Keratinocyte (primary cell): ENCODE measurements at regions not wholly inside any gene's neighbourhood (a gene's known extent, or its start where the extent isn't known, plus 50 kb on each side); places are given as distances from the start of the nearest gene placed in this dataset.

Source experiments
- DNase-seq: peaks from one replicate; pipeline ENCODE4 v3.0.0-alpha.2; 2011; ENCODE audit warnings: low read depth, missing footprints, low spot score
- FAIRE-seq: peaks from 2 replicates; lab custom pipeline; 2011; peaks lifted over from hg19 to GRCh38; lab: Jason Lieb, UNC
- H2AFZ ChIP-seq: 2 replicates; pipeline ENCODE4 v1.6.0; 2012; ENCODE audit warnings: low read length, control low read depth, inconsistent platforms; ENCODE audit not compliant: control insufficient read depth
- H3K27ac ChIP-seq: 2 replicates; pipeline ENCODE4 v1.5.1; 2011; ENCODE audit warnings: low read length; ENCODE audit not compliant: control insufficient read depth, insufficient read depth
- H3K27me3 ChIP-seq: 3 replicates; pipeline ENCODE4 v1.6.0; 2011; ENCODE audit warnings: low read length; ENCODE audit not compliant: control insufficient read depth, insufficient read depth; ENCODE audit errors: extremely low read depth
- H3K36me3 ChIP-seq, 2 experiments: 2 replicates in 1 of 2; 3 replicates in 1 of 2; pipeline ENCODE4 v1.5.1; 2011; ENCODE audit warnings: low read length in 2 of 2, mild to moderate bottlenecking in 1 of 2; ENCODE audit not compliant: control insufficient read depth in 2 of 2, insufficient read depth in 2 of 2; ENCODE audit errors: extremely low read depth in 1 of 2
- H3K4me1 ChIP-seq: 3 replicates; pipeline ENCODE4 v1.5.1; 2011; ENCODE audit warnings: low read length; ENCODE audit not compliant: control insufficient read depth, insufficient read depth; ENCODE audit errors: extremely low read depth
- H3K4me2 ChIP-seq: 3 replicates; pipeline ENCODE4 v1.6.0; 2011; ENCODE audit warnings: low read depth, low read length; ENCODE audit not compliant: control insufficient read depth, insufficient read depth; ENCODE audit errors: extremely low read depth
- H3K4me3 ChIP-seq, 3 experiments: fragments of 200-600 bp in 1 of 3; sonication (generic) in 1 of 3; 2 replicates in 2 of 3; 3 replicates in 1 of 3; pipeline ENCODE4 v1.5.1; 2011 to 2016; ENCODE audit warnings: low read length in 3 of 3, mild to moderate bottlenecking in 3 of 3, control low read depth in 2 of 3, inconsistent platforms in 1 of 3, low read depth in 1 of 3, mixed read lengths in 1 of 3, mixed run types in 1 of 3, moderate library complexity in 1 of 3; ENCODE audit not compliant: control insufficient read depth in 2 of 3, insufficient read depth in 2 of 3; ENCODE audit errors: extremely low read depth in 1 of 3
- H3K79me2 ChIP-seq: 2 replicates; pipeline ENCODE4 v1.6.0; 2012; ENCODE audit warnings: low read length; ENCODE audit not compliant: control insufficient read depth, insufficient read depth
- H3K9ac ChIP-seq: 3 replicates; pipeline ENCODE4 v1.6.0; 2011; ENCODE audit warnings: low read length; ENCODE audit not compliant: control insufficient read depth, insufficient read depth; ENCODE audit errors: extremely low read depth
- H3K9me1 ChIP-seq: 3 replicates; pipeline ENCODE4 v1.6.0; 2011; ENCODE audit warnings: low read length; ENCODE audit not compliant: control insufficient read depth, insufficient read depth; ENCODE audit errors: extremely low read depth
- H3K9me3 ChIP-seq: 2 replicates; pipeline ENCODE4 v1.5.1; 2012; ENCODE audit warnings: low read depth, low read length; ENCODE audit not compliant: control insufficient read depth
- H4K20me1 ChIP-seq: 3 replicates; pipeline ENCODE4 v1.6.0; 2011; ENCODE audit warnings: low read length; ENCODE audit not compliant: control insufficient read depth, insufficient read depth; ENCODE audit errors: extremely low read depth
- CTCF ChIP-seq, 3 experiments: IDR thresholded peaks in 1 of 3; conservative IDR thresholded peaks in 1 of 3; optimal IDR thresholded peaks in 1 of 3; 2 replicates in 2 of 3; 3 replicates in 1 of 3; pipeline versions ENCODE3 to v1.5.1; 2011; ENCODE audit warnings: low read length in 3 of 3, mild to moderate bottlenecking in 3 of 3, moderate library complexity in 2 of 3, control low read depth in 1 of 3, inconsistent platforms in 1 of 3; ENCODE audit not compliant: insufficient read depth in 2 of 3; ENCODE audit errors: extremely low read depth in 1 of 3
- EZH2 ChIP-seq: IDR thresholded peaks from one replicate; pipeline ENCODE4 v1.6.1; 2012; ENCODE audit warnings: inconsistent platforms, mild to moderate bottlenecking, low read length, moderate library complexity
- dilution Hi-C: fragments of 300-500 bp; cut with MboI; formaldehyde crosslinking; loops from one replicate; pipeline ENCODE4 v1.7.0; 2020; ENCODE audit warnings: low sequenced_read_pairs; ENCODE audit not compliant: extremely low pct_ligation_motif_present

DNA sequence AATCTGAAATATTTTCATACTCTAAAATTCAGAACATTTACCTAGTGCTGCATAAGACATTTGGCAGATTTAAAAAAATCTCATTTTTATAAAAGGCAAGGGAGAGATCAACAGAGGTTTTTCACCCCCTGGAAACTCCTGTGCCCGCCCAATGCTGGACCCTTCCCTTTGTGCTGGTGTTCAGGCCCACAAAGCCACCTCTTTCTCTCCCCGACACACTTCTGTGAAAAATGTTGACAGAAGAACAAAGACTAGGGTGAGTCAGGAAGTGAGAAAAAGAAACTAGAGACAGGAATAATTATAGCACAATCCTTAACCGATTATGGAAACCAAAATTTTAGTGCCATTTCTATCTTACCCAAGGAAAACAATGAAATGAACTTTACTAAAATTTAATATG lies 197.7 kb upstream of the STXBP6 start:
- H3K4me1 ChIP-seq, result no peaks in the 10 kb centered on the region
- no peaks in the 10 kb centered on the region for H3K36me3 ChIP-seq
- H3K4me2 ChIP-seq, result no peak overlapping the region
- H2AFZ ChIP-seq, result no peak overlapping the region
- H3K27ac ChIP-seq, result no peak overlapping the region
- DNase-seq, result no peak
- no peak overlapping the region for H3K9ac ChIP-seq
- no peaks in the 10 kb centered on the region for H3K79me2 ChIP-seq
- H3K27me3 ChIP-seq, result no peaks in the 10 kb centered on the region
- dilution Hi-C loops, result no loop called here
- no peaks in the 10 kb centered on the region for H4K20me1 ChIP-seq
- TF ChIP-seq CTCF (optimal IDR thresholded peaks at IDR 0.05 in 1 of 3, IDR thresholded peaks at IDR 0.05 in 1 of 3, conservative IDR thresholded peaks at IDR 0.05 in 1 of 3; ENCODE audit: extremely low read depth in 1 of 3, insufficient read depth in 2 of 3, low read length in 3 of 3) (no peak), EZH2 (no peak)
- FAIRE-seq, result no peak
- H3K9me1 ChIP-seq, result no peaks in the 10 kb centered on the region
- H3K4me3 ChIP-seq, result no peak overlapping the region
- no peaks in the 10 kb centered on the region for H3K9me3 ChIP-seq

DNA sequence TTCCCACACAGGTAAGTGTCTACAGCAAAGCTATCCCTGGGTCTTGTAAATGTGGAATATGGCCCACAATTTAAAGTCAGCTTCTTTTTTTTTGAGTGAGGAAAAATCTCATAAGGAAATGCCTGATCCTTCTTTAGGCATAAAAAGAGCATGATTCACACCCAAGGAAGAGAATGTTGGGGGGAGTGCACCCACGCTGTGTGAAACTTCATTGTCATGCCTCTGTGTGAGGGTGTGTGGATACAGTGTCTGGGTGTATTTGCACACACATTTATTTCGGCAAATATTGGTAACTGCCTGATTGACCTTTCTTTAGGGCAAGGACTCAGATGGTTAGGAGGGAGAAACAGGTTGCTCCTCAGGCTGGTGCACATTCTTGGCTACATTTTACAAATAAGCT lies 196.8 kb upstream of the STXBP6 start:
- dilution Hi-C loops, result no loop called here
- no peak for DNase-seq

More for the DNA sequence above, 196.8 kb upstream of the STXBP6 start:
- FAIRE-seq, result no peak
- H3K27me3 ChIP-seq, result no peaks in the 10 kb centered on the region
- H3K9me1 ChIP-seq, result no peaks in the 10 kb centered on the region
- no peak overlapping the region for H3K27ac ChIP-seq
- no peak overlapping the region for H2AFZ ChIP-seq
- H3K79me2 ChIP-seq, result no peaks in the 10 kb centered on the region
- no peaks in the 10 kb centered on the region for H3K36me3 ChIP-seq
- no peak for TF ChIP-seq EZH2
- no peak for TF ChIP-seq CTCF (optimal IDR thresholded peaks at IDR 0.05 in 1 of 3, IDR thresholded peaks at IDR 0.05 in 1 of 3, conservative IDR thresholded peaks at IDR 0.05 in 1 of 3; ENCODE audit: extremely low read depth in 1 of 3, insufficient read depth in 2 of 3, low read length in 3 of 3)
- H3K4me2 ChIP-seq, result no peak overlapping the region
- no peak overlapping the region for H3K4me3 ChIP-seq
- no peak overlapping the region for H3K9ac ChIP-seq
- no peaks in the 10 kb centered on the region for H3K9me3 ChIP-seq
- H4K20me1 ChIP-seq, result no peaks in the 10 kb centered on the region
- H3K4me1 ChIP-seq, result no peaks in the 10 kb centered on the region
